ENCODE measurements at regions not wholly inside any gene's neighbourhood (a gene's known extent, or its start where the extent isn't known, plus 50 kb on each side); places are given as distances from the start of the nearest gene placed in this dataset.

DNA sequence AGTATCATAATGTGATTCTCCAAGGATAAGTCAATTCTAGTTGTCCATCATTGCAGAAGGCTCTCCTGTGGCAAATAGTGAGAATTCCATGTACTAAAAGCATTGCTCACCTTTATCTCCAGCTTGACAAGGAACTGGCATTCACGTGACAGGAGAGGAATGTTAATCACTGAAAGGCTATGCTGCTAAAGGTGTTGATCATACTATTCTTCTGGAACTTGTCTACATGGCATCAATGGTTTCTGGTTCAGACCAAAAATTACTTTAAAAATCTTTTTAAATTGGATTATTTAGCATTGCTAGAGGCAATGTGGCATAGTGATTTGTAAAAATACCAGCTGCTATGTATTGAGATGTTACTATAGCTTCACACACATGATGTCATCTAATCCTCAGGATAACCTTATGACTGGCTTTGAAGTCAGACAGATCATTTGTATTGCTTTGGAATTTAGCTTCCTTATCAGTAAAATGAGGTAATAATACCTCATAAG, 414.4 kb downstream of the MTX2 start:
- no peak for DNase-seq (ENCODE audit: low read depth)
- H3K27me3 ChIP-seq (ENCODE audit: control insufficient read depth, insufficient read depth, low read length) = no peaks in the 10 kb centered on the region
- ChIA-PET POLR2A (no interaction called here), CTCF (interaction anchor here (1.2 to 1.6 kb wide), 2 partner anchors 16 to 30 kb away, joined by 3 to 5 read pairs; no protein-coding TSS in a partner anchor)
- no peaks in the 10 kb centered on the region for H3K36me3 ChIP-seq (ENCODE audit: control insufficient read depth, insufficient read depth, low read length)
- H3K4me3 ChIP-seq (ENCODE audit: low read depth, low read length) = no peak overlapping the region
- no peak for TF ChIP-seq CTCF (IDR thresholded peaks at IDR 0.05; ENCODE audit: insufficient read depth, low read depth, low read length)

- Histone ChIP-seq H3K4me3 (ENCODE audit: low read depth, low read length) (no peak overlapping the region), H3K36me3 (ENCODE audit: control insufficient read depth, insufficient read depth, low read length) (no peaks in the 10 kb centered on the region), H3K27me3 (ENCODE audit: control insufficient read depth, insufficient read depth, low read length) (no peaks in the 10 kb centered on the region)
- CTCF ChIA-PET = no interaction called here
- POLR2A ChIA-PET = no interaction called here
- no peak for TF ChIP-seq CTCF (IDR thresholded peaks at IDR 0.05; ENCODE audit: insufficient read depth, low read depth, low read length)
- DNase-seq (ENCODE audit: low read depth) = no peak
These were observed 416.7 kb downstream of the MTX2 start for GRCh38 chr2:176685908-176686307.

DNA sequence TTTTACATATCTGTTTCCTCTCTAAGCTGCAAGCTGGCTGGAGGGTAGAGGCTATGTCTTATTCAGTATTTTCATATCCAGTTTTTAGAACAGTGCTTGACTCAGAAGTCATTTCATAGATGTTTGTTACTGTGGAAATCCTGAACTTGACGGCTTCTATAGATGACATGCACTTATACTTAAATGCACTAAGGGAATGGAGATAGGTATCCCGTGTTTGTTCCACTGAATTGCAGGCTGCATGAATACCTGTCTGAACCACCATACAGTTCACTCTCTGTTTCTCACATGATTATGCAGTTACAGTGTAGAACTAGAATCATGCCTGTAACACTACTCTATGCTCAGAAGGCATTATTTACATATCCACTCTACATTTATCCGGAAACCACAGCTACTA, 417.1 kb downstream of the MTX2 start:
- no peak overlapping the region for H3K4me3 ChIP-seq (ENCODE audit: low read depth, low read length)
- TF ChIP-seq CTCF (IDR thresholded peaks at IDR 0.05; ENCODE audit: insufficient read depth, low read depth, low read length) = no peak
- DNase-seq (ENCODE audit: low read depth) = no peak
- ChIA-PET POLR2A (no interaction called here), CTCF (interaction anchor here (1.0 kb wide), 1 partner anchor 11 kb away, joined by 3 read pairs; no protein-coding TSS in a partner anchor)
- no peaks in the 10 kb centered on the region for H3K27me3 ChIP-seq (ENCODE audit: control insufficient read depth, insufficient read depth, low read length)
- H3K36me3 ChIP-seq (ENCODE audit: control insufficient read depth, insufficient read depth, low read length) = no peaks in the 10 kb centered on the region

DNA sequence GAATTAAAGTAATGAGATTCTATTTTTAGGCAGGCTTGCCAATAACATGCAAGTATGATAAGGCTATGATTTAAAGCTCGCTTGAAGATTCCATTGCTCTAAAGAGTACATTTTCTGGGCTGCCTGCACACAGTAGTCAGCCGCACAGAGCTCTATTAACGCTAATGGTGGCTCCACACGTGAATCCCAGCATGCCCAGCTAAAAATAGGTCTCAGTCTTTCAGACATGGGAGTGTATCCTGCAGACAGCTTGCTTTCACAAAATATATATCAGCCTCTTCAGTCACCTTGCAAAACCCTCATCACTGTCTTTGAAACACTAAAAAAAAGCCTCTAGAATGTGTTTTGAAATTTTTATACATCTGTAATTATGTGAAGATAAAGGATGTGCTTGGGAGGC, 418.1 kb downstream of the MTX2 start:
- POLR2A ChIA-PET = no interaction called here
- no peak for DNase-seq (ENCODE audit: low read depth)
- no peaks in the 10 kb centered on the region for H3K36me3 ChIP-seq (ENCODE audit: control insufficient read depth, insufficient read depth, low read length)
- H3K4me3 ChIP-seq (ENCODE audit: low read depth, low read length) = no peak overlapping the region
- no peaks in the 10 kb centered on the region for H3K27me3 ChIP-seq (ENCODE audit: control insufficient read depth, insufficient read depth, low read length)
- CTCF ChIA-PET = interaction anchor here (1.0 kb wide), 1 partner anchor 10 kb away, joined by 3 read pairs; no protein-coding TSS in a partner anchor
- TF ChIP-seq CTCF (IDR thresholded peaks at IDR 0.05; ENCODE audit: insufficient read depth, low read depth, low read length) = no peak

- no peak for DNase-seq (ENCODE audit: low read depth)
- no peak for TF ChIP-seq CTCF (IDR thresholded peaks at IDR 0.05; ENCODE audit: insufficient read depth, low read depth, low read length)
- Histone ChIP-seq H3K27me3 (ENCODE audit: control insufficient read depth, insufficient read depth, low read length) (no peaks in the 10 kb centered on the region), H3K4me3 (ENCODE audit: low read depth, low read length) (no peak overlapping the region), H3K36me3 (ENCODE audit: control insufficient read depth, insufficient read depth, low read length) (no peaks in the 10 kb centered on the region)
- CTCF ChIA-PET = no interaction called here
- POLR2A ChIA-PET = no interaction called here
These were observed 418.7 kb downstream of the MTX2 start for GRCh38 chr2:176687944-176688343.
